ENCODE measurements at regions not wholly inside any gene's neighbourhood (a gene's known extent, or its start where the extent isn't known, plus 50 kb on each side); places are given as distances from the start of the nearest gene placed in this dataset.

- no TSS peak for BruUV-seq (replicated peaks)
- 92% methylated on average over 2 of the region's 2 CpGs for WGBS (ENCODE audit: insufficient coverage, insufficient replicate concordance, low lambda C conversion rate, missing lambda C conversion rate)
- Histone ChIP-seq H3K9me3 (replicated peaks; ENCODE audit: control insufficient read depth, insufficient read depth, low read length) (no peaks in the 10 kb centered on the region), H4K20me1 (ENCODE audit: control insufficient read depth, insufficient read depth) (no peaks in the 10 kb centered on the region), H2AFZ (ENCODE audit: control insufficient read depth, low read depth, low read length) (peak overlapping the region; percentile 92), H3K9ac (ENCODE audit: control insufficient read depth, insufficient read depth, low read length) (no peak overlapping the region), H3K4me1 (ENCODE audit: control insufficient read depth, insufficient read depth, low read length) (peaks cover 33% of the 10 kb centered on the region), H3K36me3 (ENCODE audit: control insufficient read depth in 2 of 2, insufficient read depth in 2 of 2, low read length in 1 of 2) (no peaks in the 10 kb centered on the region), H3K4me3 (no peak overlapping the region), H3K79me2 (ENCODE audit: control insufficient read depth, insufficient read depth, low read length) (no peaks in the 10 kb centered on the region), H3K27me3 (replicated peaks in 1 of 2; ENCODE audit: control insufficient read depth in 2 of 2, insufficient read depth in 2 of 2, low read length in 1 of 2) (no peaks in the 10 kb centered on the region), H3K4me2 (ENCODE audit: control insufficient read depth, insufficient read depth) (peak overlapping the region; percentile 30; the same call in 1 of the 2 replicates), H3K27ac (ENCODE audit: control insufficient read depth, insufficient read depth) (peak overlapping the region; percentile 99)
- ChIA-PET CTCF (interaction anchor here (0.5 to 2.4 kb wide), 5 partner anchors 34 to 318 kb away, joined by 3 to 7 read pairs (median 3); no protein-coding TSS in a partner anchor), POLR2A (interaction anchor here (0.7 to 3.4 kb wide), 2 partner anchors 46 to 88 kb away, joined by 3 to 12 read pairs; partner anchors contain the start of gene RSPH3), RAD21 (ENCODE audit: unreplicated experiment) (interaction anchor here (0.8 to 3.4 kb wide), 9 partner anchors 10 to 120 kb away, joined by 3 to 29 read pairs (median 5); partner anchors contain the start of gene EZR), SMC1A (ENCODE audit: uncharacterized antibody, unreplicated experiment) (interaction anchor here (0.6 to 3.0 kb wide), 8 partner anchors 40 to 109 kb away, joined by 3 to 29 read pairs (median 6); no protein-coding TSS in a partner anchor)
- ATAC-seq (no peak), FAIRE-seq (no peak), DNase-seq (ENCODE audit: low read depth, low spot score) (no peak)
- TF ChIP-seq ZZZ3 (IDR thresholded peaks at IDR 0.05; ENCODE audit: control insufficient read depth, insufficient read length, low read depth) (no peak), POLR2A (IDR thresholded peaks at IDR 0.05; ENCODE audit: low read depth, low read length) (no peak)
- TF ChIP-seq, protein P1, sequence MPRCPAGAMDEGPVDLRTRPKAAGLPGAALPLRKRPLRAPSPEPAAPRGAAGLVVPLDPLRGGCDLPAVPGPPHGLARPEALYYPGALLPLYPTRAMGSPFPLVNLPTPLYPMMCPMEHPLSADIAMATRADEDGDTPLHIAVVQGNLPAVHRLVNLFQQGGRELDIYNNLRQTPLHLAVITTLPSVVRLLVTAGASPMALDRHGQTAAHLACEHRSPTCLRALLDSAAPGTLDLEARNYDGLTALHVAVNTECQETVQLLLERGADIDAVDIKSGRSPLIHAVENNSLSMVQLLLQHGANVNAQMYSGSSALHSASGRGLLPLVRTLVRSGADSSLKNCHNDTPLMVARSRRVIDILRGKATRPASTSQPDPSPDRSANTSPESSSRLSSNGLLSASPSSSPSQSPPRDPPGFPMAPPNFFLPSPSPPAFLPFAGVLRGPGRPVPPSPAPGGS (IDR thresholded peaks at IDR 0.05; ENCODE audit: borderline replicate concordance, insufficient read depth, low read depth, low read length, poor library complexity, severe bottlenecking), result no peak
- TF ChIP-seq, protein P2, sequence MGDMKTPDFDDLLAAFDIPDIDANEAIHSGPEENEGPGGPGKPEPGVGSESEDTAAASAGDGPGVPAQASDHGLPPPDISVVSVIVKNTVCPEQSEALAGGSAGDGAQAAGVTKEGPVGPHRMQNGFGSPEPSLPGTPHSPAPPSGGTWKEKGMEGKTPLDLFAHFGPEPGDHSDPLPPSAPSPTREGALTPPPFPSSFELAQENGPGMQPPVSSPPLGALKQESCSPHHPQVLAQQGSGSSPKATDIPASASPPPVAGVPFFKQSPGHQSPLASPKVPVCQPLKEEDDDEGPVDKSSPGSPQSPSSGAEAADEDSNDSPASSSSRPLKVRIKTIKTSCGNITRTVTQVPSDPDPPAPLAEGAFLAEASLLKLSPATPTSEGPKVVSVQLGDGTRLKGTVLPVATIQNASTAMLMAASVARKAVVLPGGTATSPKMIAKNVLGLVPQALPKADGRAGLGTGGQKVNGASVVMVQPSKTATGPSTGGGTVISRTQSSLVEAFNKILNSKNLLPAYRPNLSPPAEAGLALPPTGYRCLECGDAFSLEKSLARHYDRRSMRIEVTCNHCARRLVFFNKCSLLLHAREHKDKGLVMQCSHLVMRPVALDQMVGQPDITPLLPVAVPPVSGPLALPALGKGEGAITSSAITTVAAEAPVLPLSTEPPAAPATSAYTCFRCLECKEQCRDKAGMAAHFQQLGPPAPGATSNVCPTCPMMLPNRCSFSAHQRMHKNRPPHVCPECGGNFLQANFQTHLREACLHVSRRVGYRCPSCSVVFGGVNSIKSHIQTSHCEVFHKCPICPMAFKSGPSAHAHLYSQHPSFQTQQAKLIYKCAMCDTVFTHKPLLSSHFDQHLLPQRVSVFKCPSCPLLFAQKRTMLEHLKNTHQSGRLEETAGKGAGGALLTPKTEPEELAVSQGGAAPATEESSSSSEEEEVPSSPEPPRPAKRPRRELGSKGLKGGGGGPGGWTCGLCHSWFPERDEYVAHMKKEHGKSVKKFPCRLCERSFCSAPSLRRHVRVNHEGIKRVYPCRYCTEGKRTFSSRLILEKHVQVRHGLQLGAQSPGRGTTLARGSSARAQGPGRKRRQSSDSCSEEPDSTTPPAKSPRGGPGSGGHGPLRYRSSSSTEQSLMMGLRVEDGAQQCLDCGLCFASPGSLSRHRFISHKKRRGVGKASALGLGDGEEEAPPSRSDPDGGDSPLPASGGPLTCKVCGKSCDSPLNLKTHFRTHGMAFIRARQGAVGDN (IDR thresholded peaks at IDR 0.05), result no peak
- in situ Hi-C loops (cut with MboI) (no loop called here), intact Hi-C loops (cut with micrococcal nuclease; ENCODE audit: unreplicated experiment) (no loop called here)
Observed at GRCh38 chr6:158912655-158913054, 87.3 kb downstream of the RSPH3 start.
